Liver (tissue), 2 donors: ENCODE measurements at regions not wholly inside any gene's neighbourhood (a gene's known extent, or its start where the extent isn't known, plus 50 kb on each side); places are given as distances from the start of the nearest gene placed in this dataset.

Experiments used
- CTCF ChIP-seq: fragments of 150-350 bp; IDR thresholded peaks from 2 replicates; pipeline ENCODE4 v1.5.1; 2017; ENCODE audit warnings: improper control_type of control experiment, low read depth, low read length; ENCODE audit not compliant: missing input control
- FOXA2 ChIP-seq: IDR thresholded peaks from 2 replicates; pipeline ENCODE4 v1.6.1; 2016; ENCODE audit warnings: antibody characterized with exemption
- donor health status: healthy.

GRCh38 chr7:152588350-152588749 is 87.6 kb downstream of the XRCC2 start:
- no peak for TF ChIP-seq FOXA2
- no peak for TF ChIP-seq CTCF
